Liver (tissue), 3 donors: ENCODE measurements at regions not wholly inside any gene's neighbourhood (a gene's known extent, or its start where the extent isn't known, plus 50 kb on each side); places are given as distances from the start of the nearest gene placed in this dataset.

Experiments used
- EGR1 ChIP-seq, 2 donors: IDR thresholded peaks; 2 replicates each; pipeline ENCODE4 v1.6.1; 2016 to 2018; ENCODE audit warnings: antibody characterized with exemption in 2 of 2, low read depth in 2 of 2
- FOXA1 ChIP-seq: IDR thresholded peaks from 2 replicates; pipeline ENCODE4 v1.6.1; 2016; ENCODE audit warnings: antibody characterized with exemption
- HNF4A ChIP-seq, 2 donors: conservative IDR thresholded peaks; 2 replicates each; pipeline ENCODE4 v1.6.1; 2016; ENCODE audit warnings: antibody characterized with exemption in 2 of 2, mild to moderate bottlenecking in 2 of 2
- JUND ChIP-seq, 2 donors: IDR thresholded peaks; 2 replicates each; pipeline ENCODE4 v1.6.1; 2016; ENCODE audit warnings: antibody characterized with exemption in 2 of 2
- RAD21 ChIP-seq, 2 donors: IDR thresholded peaks; 2 replicates each; pipeline ENCODE4 v1.6.1; 2016; ENCODE audit warnings: antibody characterized with exemption in 2 of 2, mild to moderate bottlenecking in 2 of 2
- RXRA ChIP-seq, 2 donors: IDR thresholded peaks; 2 replicates each; pipeline ENCODE4 v1.6.1; 2017 to 2018; ENCODE audit warnings: antibody characterized with exemption in 2 of 2, mild to moderate bottlenecking in 1 of 2
- SP1 ChIP-seq: IDR thresholded peaks from 2 replicates; pipeline ENCODE4 v1.6.1; 2018; ENCODE audit warnings: antibody characterized with exemption, mild to moderate bottlenecking
- TAF1 ChIP-seq: conservative IDR thresholded peaks from 2 replicates; pipeline ENCODE4 v1.6.1; 2016; ENCODE audit warnings: antibody characterized with exemption, mild to moderate bottlenecking
- YY1 ChIP-seq: IDR thresholded peaks from 2 replicates; pipeline ENCODE4 v1.6.1; 2016; ENCODE audit warnings: antibody characterized with exemption, mild to moderate bottlenecking
- TF ChIP-seq, protein P1 (sequence below): IDR thresholded peaks from 2 replicates; pipeline ENCODE4 v1.6.1; 2016; ENCODE audit warnings: antibody characterized with exemption, mild to moderate bottlenecking
- TF ChIP-seq, protein P2 (sequence below): fragments of 150-350 bp; IDR thresholded peaks from 2 replicates; pipeline ENCODE4 v1.5.1; 2017; ENCODE audit warnings: improper control_type of control experiment, low read depth, low read length; ENCODE audit not compliant: missing input control
- TF ChIP-seq, protein P3 (sequence below): IDR thresholded peaks from 2 replicates; pipeline ENCODE4 v1.6.1; 2016; ENCODE audit warnings: antibody characterized with exemption
- TF ChIP-seq, protein P4 (sequence below): IDR thresholded peaks from 2 replicates; pipeline ENCODE4 v1.6.1; 2016; ENCODE audit warnings: antibody characterized with exemption
- TF ChIP-seq, protein P5 (sequence below): IDR thresholded peaks from 2 replicates; pipeline ENCODE4 v1.6.1; 2016; ENCODE audit warnings: antibody characterized with exemption
- donor health status: healthy.
- donor health status: healthy.

DNA sequence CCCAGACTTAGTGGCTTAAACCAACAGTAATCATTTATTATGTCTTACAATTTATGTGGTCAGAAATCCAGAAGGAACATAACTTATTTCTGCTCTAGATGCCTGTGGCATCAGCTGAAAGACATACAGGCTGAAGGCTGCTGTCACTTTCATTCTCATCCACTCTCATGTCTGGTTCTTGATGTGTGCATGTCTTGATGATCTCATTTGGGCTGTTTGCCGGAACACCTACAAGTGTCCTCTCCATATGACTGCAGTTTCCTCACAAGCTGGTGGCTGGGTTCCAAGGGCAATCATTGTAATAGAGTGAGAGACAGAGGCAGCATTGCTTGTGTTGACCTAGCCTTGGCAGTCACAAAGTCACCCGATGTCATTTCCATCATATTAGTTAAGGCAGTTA, 1375.9 kb upstream of the RAG2 start:
- TF ChIP-seq EGR1 (IDR thresholded peaks at IDR 0.05; ENCODE audit: low read depth in 2 of 2) (no peak), YY1 (no peak), RXRA (IDR thresholded peaks at IDR 0.05) (no peak), RAD21 (IDR thresholded peaks at IDR 0.05) (no peak), FOXA1 (no peak), TAF1 (no peak), SP1 (no peak), HNF4A (conservative IDR thresholded peaks at IDR 0.05) (no peak), JUND (IDR thresholded peaks at IDR 0.05) (no peak)
- TF ChIP-seq, protein P1, sequence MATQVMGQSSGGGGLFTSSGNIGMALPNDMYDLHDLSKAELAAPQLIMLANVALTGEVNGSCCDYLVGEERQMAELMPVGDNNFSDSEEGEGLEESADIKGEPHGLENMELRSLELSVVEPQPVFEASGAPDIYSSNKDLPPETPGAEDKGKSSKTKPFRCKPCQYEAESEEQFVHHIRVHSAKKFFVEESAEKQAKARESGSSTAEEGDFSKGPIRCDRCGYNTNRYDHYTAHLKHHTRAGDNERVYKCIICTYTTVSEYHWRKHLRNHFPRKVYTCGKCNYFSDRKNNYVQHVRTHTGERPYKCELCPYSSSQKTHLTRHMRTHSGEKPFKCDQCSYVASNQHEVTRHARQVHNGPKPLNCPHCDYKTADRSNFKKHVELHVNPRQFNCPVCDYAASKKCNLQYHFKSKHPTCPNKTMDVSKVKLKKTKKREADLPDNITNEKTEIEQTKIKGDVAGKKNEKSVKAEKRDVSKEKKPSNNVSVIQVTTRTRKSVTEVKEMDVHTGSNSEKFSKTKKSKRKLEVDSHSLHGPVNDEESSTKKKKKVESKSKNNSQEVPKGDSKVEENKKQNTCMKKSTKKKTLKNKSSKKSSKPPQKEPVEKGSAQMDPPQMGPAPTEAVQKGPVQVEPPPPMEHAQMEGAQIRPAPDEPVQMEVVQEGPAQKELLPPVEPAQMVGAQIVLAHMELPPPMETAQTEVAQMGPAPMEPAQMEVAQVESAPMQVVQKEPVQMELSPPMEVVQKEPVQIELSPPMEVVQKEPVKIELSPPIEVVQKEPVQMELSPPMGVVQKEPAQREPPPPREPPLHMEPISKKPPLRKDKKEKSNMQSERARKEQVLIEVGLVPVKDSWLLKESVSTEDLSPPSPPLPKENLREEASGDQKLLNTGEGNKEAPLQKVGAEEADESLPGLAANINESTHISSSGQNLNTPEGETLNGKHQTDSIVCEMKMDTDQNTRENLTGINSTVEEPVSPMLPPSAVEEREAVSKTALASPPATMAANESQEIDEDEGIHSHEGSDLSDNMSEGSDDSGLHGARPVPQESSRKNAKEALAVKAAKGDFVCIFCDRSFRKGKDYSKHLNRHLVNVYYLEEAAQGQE, result no peak
- TF ChIP-seq, protein P2, sequence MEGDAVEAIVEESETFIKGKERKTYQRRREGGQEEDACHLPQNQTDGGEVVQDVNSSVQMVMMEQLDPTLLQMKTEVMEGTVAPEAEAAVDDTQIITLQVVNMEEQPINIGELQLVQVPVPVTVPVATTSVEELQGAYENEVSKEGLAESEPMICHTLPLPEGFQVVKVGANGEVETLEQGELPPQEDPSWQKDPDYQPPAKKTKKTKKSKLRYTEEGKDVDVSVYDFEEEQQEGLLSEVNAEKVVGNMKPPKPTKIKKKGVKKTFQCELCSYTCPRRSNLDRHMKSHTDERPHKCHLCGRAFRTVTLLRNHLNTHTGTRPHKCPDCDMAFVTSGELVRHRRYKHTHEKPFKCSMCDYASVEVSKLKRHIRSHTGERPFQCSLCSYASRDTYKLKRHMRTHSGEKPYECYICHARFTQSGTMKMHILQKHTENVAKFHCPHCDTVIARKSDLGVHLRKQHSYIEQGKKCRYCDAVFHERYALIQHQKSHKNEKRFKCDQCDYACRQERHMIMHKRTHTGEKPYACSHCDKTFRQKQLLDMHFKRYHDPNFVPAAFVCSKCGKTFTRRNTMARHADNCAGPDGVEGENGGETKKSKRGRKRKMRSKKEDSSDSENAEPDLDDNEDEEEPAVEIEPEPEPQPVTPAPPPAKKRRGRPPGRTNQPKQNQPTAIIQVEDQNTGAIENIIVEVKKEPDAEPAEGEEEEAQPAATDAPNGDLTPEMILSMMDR, result no peak
- TF ChIP-seq, protein P3, sequence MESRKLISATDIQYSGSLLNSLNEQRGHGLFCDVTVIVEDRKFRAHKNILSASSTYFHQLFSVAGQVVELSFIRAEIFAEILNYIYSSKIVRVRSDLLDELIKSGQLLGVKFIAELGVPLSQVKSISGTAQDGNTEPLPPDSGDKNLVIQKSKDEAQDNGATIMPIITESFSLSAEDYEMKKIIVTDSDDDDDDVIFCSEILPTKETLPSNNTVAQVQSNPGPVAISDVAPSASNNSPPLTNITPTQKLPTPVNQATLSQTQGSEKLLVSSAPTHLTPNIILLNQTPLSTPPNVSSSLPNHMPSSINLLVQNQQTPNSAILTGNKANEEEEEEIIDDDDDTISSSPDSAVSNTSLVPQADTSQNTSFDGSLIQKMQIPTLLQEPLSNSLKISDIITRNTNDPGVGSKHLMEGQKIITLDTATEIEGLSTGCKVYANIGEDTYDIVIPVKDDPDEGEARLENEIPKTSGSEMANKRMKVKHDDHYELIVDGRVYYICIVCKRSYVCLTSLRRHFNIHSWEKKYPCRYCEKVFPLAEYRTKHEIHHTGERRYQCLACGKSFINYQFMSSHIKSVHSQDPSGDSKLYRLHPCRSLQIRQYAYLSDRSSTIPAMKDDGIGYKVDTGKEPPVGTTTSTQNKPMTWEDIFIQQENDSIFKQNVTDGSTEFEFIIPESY, result no peak
- TF ChIP-seq, protein P4, sequence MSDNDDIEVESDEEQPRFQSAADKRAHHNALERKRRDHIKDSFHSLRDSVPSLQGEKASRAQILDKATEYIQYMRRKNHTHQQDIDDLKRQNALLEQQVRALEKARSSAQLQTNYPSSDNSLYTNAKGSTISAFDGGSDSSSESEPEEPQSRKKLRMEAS, result no peak
- TF ChIP-seq, protein P5, sequence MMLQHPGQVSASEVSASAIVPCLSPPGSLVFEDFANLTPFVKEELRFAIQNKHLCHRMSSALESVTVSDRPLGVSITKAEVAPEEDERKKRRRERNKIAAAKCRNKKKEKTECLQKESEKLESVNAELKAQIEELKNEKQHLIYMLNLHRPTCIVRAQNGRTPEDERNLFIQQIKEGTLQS, result no peak
